GM23338 (cell line): ENCODE measurements at regions not wholly inside any gene's neighbourhood (a gene's known extent, or its start where the extent isn't known, plus 50 kb on each side); places are given as distances from the start of the nearest gene placed in this dataset.

Source experiments
- ATAC-seq: fragments of 200-7000 bp; cut with Tn5 transposase; 3 replicates; pipeline ENCODE4 v1.9.1; 2020
- DNase-seq: peaks from one replicate; pipeline ENCODE4 v3.0.0-alpha.2; 2015; ENCODE audit warnings: low spot score
- H2AFZ ChIP-seq: fragments of 200-600 bp; sonication (generic); 2 replicates; pipeline ENCODE4 v1.8.0; 2016; ENCODE audit warnings: antibody characterized with exemption, mild to moderate bottlenecking, moderate library complexity
- H3F3A ChIP-seq: fragments of 200-600 bp; sonication (generic); replicated peaks from 2 replicates; pipeline ENCODE4 v1.8.0; 2017; ENCODE audit warnings: antibody characterized with exemption, mixed run types, low read depth
- H3K27ac ChIP-seq: fragments of 200-600 bp; sonication (generic); 2 replicates; pipeline ENCODE4 v1.6.1; 2016; ENCODE audit warnings: low read depth
- H3K27me3 ChIP-seq: fragments of 200-600 bp; sonication (generic); 2 replicates; pipeline ENCODE4 v1.8.0; 2016; ENCODE audit warnings: mild to moderate bottlenecking, mixed run types, moderate library complexity; ENCODE audit not compliant: insufficient read depth
- H3K36me3 ChIP-seq: fragments of 200-600 bp; sonication (generic); 2 replicates; pipeline ENCODE4 v1.8.0; 2016; ENCODE audit warnings: mild to moderate bottlenecking; ENCODE audit not compliant: insufficient read depth
- H3K4me1 ChIP-seq: fragments of 200-600 bp; sonication (generic); 2 replicates; pipeline ENCODE4 v1.8.0; 2016; ENCODE audit warnings: mild to moderate bottlenecking, moderate library complexity; ENCODE audit not compliant: insufficient read depth
- H3K4me2 ChIP-seq: fragments of 200-600 bp; sonication (generic); 2 replicates; pipeline ENCODE4 v1.7.1; 2017; ENCODE audit warnings: mixed run types
- H3K4me3 ChIP-seq: fragments of 200-600 bp; sonication (generic); 2 replicates; pipeline ENCODE4 v1.6.1; 2016; ENCODE audit warnings: mixed run types
- H3K79me2 ChIP-seq: fragments of 200-600 bp; sonication (generic); replicated peaks from 2 replicates; pipeline ENCODE4 v1.8.0; 2017; ENCODE audit warnings: mild to moderate bottlenecking; ENCODE audit not compliant: insufficient read depth
- H3K9me2 ChIP-seq: fragments of 200-600 bp; sonication (generic); 2 replicates; pipeline ENCODE4 v1.8.0; 2017; ENCODE audit not compliant: insufficient read depth
- H4K20me1 ChIP-seq: fragments of 200-600 bp; sonication (generic); replicated peaks from 2 replicates; pipeline ENCODE4 v1.8.0; 2017; ENCODE audit warnings: mild to moderate bottlenecking; ENCODE audit not compliant: insufficient read depth
- H3K27ac Mint-ChIP-seq: 2 replicates; pipeline ENCODE4 v1.8.0; 2020; ENCODE audit warnings: inconsistent platforms, mild to moderate bottlenecking, moderate library complexity, mixed read lengths
- H3K27me3 Mint-ChIP-seq: 3 replicates; pipeline ENCODE4 v1.8.0; 2022; ENCODE audit warnings: low read depth, mild to moderate bottlenecking, moderate library complexity, mixed read lengths, inconsistent platforms; ENCODE audit not compliant: insufficient read depth, poor library complexity
- H3K36me3 Mint-ChIP-seq: 3 replicates; pipeline ENCODE4 v1.8.0; 2021; ENCODE audit warnings: low read depth, mild to moderate bottlenecking, inconsistent platforms, moderate library complexity, mixed read lengths
- H3K4me1 Mint-ChIP-seq: 3 replicates; pipeline ENCODE4 v1.8.0; 2020; ENCODE audit warnings: mild to moderate bottlenecking, inconsistent platforms, mixed read lengths
- H3K4me3 Mint-ChIP-seq: 3 replicates; pipeline ENCODE4 v1.8.0; 2021; ENCODE audit warnings: moderate library complexity, mild to moderate bottlenecking, inconsistent platforms, mixed read lengths
- H3K9me3 Mint-ChIP-seq: 3 replicates; pipeline ENCODE4 v1.8.0; 2020; ENCODE audit warnings: moderate library complexity, mild to moderate bottlenecking, inconsistent platforms, mixed read lengths
- EZH2 ChIP-seq: fragments of 200-600 bp; sonication (generic); IDR thresholded peaks from one replicate; pipeline ENCODE4 v1.8.0; 2017; ENCODE audit warnings: antibody characterized with exemption, mild to moderate bottlenecking, low read depth; ENCODE audit not compliant: unreplicated experiment
- EZH2phosphoT487 ChIP-seq: fragments of 200-600 bp; sonication (generic); IDR thresholded peaks from one replicate; pipeline ENCODE4 v1.8.1; 2018; ENCODE audit warnings: antibody characterized with exemption; ENCODE audit not compliant: unreplicated experiment
- JUNB ChIP-seq: IDR thresholded peaks from one replicate; pipeline ENCODE4 v1.6.1; 2016; ENCODE audit warnings: antibody characterized with exemption; ENCODE audit not compliant: unreplicated experiment
- NANOG ChIP-seq: IDR thresholded peaks from 2 replicates; pipeline ENCODE4 v1.6.1; 2016; ENCODE audit warnings: antibody characterized with exemption, borderline replicate concordance
- POLR2AphosphoS5 ChIP-seq: IDR thresholded peaks from 2 replicates; pipeline ENCODE4 v1.6.1; 2016; ENCODE audit warnings: antibody characterized with exemption, low read depth
- STAT1 ChIP-seq: IDR thresholded peaks from one replicate; pipeline ENCODE4 v1.6.1; 2016; ENCODE audit warnings: antibody characterized with exemption; ENCODE audit not compliant: unreplicated experiment
- ZNF331 ChIP-seq: fragments of 250-450 bp; sonication (Bioruptor Pico); IDR thresholded peaks from 2 replicates; pipeline ENCODE4 v1.5.0; 2020; ENCODE audit warnings: low read depth, mild to moderate bottlenecking, moderate library complexity
- TF ChIP-seq, protein P1 (sequence below): fragments of 250-450 bp; sonication (Bioruptor Pico); IDR thresholded peaks from 2 replicates; pipeline ENCODE4 v1.5.0; 2020; ENCODE audit warnings: mild to moderate bottlenecking, moderate library complexity
- TF ChIP-seq, protein P2 (sequence below): IDR thresholded peaks from one replicate; pipeline ENCODE4 v1.6.1; 2018; ENCODE audit warnings: antibody characterized with exemption; ENCODE audit not compliant: unreplicated experiment
- TF ChIP-seq, protein P3 (sequence below): IDR thresholded peaks from 2 replicates; pipeline ENCODE4 v1.6.1; 2016; ENCODE audit warnings: antibody characterized with exemption

DNA sequence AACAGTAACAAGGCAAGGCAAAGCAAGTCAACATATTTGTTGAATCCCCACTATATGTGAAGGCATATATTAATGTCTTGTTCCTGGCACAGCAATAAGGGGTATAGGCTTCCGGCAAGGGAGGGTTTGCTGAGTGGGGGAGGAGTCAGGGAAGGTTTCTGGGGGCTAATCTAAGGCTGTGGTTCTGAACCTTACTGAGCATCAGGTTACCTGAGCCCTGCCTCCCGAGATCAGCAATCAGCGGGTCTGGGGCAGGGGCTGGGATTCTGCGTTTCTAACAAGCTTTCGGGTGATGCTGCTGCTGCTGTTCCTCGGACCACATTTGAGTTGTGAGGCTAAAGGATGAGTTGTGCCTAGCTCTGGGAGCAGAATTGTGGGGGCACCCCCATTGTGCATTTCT lies 401.7 kb upstream of the SPRED2 start:
- H3K27ac Mint-ChIP-seq: no peak overlapping the region

More for the DNA sequence above, 401.7 kb upstream of the SPRED2 start:
- H3K27me3 Mint-ChIP-seq: no peaks in the 10 kb centered on the region
- H2AFZ ChIP-seq: peak overlapping the region; percentile 70
- H3K27ac ChIP-seq: no peak overlapping the region
- H3K4me2 ChIP-seq: no peak overlapping the region; the same call in 1 of the 2 replicates
- H4K20me1 ChIP-seq: no peaks in the 10 kb centered on the region
- no peaks in the 10 kb centered on the region for H3K9me2 ChIP-seq
- H3K27me3 ChIP-seq: no peaks in the 10 kb centered on the region
- H3K4me1 Mint-ChIP-seq: peaks cover 21% of the 10 kb centered on the region
- no peak overlapping the region for H3K4me3 Mint-ChIP-seq
- H3K36me3 ChIP-seq: no peaks in the 10 kb centered on the region
- ATAC-seq: peak; percentile 97
- TF ChIP-seq, protein P1, sequence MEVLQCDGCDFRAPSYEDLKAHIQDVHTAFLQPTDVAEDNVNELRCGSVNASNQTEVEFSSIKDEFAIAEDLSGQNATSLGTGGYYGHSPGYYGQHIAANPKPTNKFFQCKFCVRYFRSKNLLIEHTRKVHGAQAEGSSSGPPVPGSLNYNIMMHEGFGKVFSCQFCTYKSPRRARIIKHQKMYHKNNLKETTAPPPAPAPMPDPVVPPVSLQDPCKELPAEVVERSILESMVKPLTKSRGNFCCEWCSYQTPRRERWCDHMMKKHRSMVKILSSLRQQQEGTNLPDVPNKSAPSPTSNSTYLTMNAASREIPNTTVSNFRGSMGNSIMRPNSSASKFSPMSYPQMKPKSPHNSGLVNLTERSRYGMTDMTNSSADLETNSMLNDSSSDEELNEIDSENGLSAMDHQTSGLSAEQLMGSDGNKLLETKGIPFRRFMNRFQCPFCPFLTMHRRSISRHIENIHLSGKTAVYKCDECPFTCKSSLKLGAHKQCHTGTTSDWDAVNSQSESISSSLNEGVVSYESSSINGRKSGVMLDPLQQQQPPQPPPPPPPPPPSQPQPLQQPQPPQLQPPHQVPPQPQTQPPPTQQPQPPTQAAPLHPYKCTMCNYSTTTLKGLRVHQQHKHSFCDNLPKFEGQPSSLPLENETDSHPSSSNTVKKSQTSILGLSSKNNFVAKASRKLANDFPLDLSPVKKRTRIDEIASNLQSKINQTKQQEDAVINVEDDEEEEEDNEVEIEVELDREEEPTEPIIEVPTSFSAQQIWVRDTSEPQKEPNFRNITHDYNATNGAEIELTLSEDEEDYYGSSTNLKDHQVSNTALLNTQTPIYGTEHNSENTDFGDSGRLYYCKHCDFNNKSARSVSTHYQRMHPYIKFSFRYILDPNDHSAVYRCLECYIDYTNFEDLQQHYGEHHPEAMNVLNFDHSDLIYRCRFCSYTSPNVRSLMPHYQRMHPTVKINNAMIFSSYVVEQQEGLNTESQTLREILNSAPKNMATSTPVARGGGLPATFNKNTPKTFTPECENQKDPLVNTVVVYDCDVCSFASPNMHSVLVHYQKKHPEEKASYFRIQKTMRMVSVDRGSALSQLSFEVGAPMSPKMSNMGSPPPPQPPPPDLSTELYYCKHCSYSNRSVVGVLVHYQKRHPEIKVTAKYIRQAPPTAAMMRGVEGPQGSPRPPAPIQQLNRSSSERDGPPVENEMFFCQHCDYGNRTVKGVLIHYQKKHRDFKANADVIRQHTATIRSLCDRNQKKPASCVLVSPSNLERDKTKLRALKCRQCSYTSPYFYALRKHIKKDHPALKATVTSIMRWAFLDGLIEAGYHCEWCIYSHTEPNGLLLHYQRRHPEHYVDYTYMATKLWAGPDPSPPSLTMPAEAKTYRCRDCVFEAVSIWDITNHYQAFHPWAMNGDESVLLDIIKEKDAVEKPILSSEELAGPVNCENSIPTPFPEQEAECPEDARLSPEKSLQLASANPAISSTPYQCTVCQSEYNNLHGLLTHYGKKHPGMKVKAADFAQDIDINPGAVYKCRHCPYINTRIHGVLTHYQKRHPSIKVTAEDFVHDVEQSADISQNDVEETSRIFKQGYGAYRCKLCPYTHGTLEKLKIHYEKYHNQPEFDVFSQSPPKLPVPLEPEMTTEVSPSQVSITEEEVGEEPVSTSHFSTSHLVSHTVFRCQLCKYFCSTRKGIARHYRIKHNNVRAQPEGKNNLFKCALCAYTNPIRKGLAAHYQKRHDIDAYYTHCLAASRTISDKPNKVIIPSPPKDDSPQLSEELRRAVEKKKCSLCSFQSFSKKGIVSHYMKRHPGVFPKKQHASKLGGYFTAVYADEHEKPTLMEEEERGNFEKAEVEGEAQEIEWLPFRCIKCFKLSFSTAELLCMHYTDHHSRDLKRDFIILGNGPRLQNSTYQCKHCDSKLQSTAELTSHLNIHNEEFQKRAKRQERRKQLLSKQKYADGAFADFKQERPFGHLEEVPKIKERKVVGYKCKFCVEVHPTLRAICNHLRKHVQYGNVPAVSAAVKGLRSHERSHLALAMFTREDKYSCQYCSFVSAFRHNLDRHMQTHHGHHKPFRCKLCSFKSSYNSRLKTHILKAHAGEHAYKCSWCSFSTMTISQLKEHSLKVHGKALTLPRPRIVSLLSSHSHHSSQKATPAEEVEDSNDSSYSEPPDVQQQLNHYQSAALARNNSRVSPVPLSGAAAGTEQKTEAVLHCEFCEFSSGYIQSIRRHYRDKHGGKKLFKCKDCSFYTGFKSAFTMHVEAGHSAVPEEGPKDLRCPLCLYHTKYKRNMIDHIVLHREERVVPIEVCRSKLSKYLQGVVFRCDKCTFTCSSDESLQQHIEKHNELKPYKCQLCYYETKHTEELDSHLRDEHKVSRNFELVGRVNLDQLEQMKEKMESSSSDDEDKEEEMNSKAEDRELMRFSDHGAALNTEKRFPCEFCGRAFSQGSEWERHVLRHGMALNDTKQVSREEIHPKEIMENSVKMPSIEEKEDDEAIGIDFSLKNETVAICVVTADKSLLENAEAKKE (CRISPR knock-in tag): no peak
- TF ChIP-seq, protein P2, sequence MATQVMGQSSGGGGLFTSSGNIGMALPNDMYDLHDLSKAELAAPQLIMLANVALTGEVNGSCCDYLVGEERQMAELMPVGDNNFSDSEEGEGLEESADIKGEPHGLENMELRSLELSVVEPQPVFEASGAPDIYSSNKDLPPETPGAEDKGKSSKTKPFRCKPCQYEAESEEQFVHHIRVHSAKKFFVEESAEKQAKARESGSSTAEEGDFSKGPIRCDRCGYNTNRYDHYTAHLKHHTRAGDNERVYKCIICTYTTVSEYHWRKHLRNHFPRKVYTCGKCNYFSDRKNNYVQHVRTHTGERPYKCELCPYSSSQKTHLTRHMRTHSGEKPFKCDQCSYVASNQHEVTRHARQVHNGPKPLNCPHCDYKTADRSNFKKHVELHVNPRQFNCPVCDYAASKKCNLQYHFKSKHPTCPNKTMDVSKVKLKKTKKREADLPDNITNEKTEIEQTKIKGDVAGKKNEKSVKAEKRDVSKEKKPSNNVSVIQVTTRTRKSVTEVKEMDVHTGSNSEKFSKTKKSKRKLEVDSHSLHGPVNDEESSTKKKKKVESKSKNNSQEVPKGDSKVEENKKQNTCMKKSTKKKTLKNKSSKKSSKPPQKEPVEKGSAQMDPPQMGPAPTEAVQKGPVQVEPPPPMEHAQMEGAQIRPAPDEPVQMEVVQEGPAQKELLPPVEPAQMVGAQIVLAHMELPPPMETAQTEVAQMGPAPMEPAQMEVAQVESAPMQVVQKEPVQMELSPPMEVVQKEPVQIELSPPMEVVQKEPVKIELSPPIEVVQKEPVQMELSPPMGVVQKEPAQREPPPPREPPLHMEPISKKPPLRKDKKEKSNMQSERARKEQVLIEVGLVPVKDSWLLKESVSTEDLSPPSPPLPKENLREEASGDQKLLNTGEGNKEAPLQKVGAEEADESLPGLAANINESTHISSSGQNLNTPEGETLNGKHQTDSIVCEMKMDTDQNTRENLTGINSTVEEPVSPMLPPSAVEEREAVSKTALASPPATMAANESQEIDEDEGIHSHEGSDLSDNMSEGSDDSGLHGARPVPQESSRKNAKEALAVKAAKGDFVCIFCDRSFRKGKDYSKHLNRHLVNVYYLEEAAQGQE: no peak
- no peak for TF ChIP-seq EZH2
- TF ChIP-seq ZNF331 (CRISPR knock-in tag): no peak
- TF ChIP-seq, protein P3, sequence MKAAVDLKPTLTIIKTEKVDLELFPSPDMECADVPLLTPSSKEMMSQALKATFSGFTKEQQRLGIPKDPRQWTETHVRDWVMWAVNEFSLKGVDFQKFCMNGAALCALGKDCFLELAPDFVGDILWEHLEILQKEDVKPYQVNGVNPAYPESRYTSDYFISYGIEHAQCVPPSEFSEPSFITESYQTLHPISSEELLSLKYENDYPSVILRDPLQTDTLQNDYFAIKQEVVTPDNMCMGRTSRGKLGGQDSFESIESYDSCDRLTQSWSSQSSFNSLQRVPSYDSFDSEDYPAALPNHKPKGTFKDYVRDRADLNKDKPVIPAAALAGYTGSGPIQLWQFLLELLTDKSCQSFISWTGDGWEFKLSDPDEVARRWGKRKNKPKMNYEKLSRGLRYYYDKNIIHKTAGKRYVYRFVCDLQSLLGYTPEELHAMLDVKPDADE: no peak
- TF ChIP-seq STAT1: no peak
- no peak for TF ChIP-seq POLR2AphosphoS5
- TF ChIP-seq NANOG: no peak
- no peak for TF ChIP-seq EZH2phosphoT487
- TF ChIP-seq JUNB: no peak
- DNase-seq: peak; percentile 48
- no peaks in the 10 kb centered on the region for H3K9me3 Mint-ChIP-seq
- H3K4me3 ChIP-seq: no peak overlapping the region
- no peaks in the 10 kb centered on the region for H3K79me2 ChIP-seq
- H3F3A ChIP-seq: no peaks in the 10 kb centered on the region
- peaks cover 17% of the 10 kb centered on the region; the same call in 1 of the 2 replicates for H3K4me1 ChIP-seq
- H3K36me3 Mint-ChIP-seq: no peaks in the 10 kb centered on the region
